ENCODE measurements at regions not wholly inside any gene's neighbourhood (a gene's known extent, or its start where the extent isn't known, plus 50 kb on each side); places are given as distances from the start of the nearest gene placed in this dataset.
"Not testable (repeated sequence)": the region's sequence is repeated elsewhere in the genome, so short reads cannot be mapped to it uniquely, and the experiment has no call there.

DNA sequence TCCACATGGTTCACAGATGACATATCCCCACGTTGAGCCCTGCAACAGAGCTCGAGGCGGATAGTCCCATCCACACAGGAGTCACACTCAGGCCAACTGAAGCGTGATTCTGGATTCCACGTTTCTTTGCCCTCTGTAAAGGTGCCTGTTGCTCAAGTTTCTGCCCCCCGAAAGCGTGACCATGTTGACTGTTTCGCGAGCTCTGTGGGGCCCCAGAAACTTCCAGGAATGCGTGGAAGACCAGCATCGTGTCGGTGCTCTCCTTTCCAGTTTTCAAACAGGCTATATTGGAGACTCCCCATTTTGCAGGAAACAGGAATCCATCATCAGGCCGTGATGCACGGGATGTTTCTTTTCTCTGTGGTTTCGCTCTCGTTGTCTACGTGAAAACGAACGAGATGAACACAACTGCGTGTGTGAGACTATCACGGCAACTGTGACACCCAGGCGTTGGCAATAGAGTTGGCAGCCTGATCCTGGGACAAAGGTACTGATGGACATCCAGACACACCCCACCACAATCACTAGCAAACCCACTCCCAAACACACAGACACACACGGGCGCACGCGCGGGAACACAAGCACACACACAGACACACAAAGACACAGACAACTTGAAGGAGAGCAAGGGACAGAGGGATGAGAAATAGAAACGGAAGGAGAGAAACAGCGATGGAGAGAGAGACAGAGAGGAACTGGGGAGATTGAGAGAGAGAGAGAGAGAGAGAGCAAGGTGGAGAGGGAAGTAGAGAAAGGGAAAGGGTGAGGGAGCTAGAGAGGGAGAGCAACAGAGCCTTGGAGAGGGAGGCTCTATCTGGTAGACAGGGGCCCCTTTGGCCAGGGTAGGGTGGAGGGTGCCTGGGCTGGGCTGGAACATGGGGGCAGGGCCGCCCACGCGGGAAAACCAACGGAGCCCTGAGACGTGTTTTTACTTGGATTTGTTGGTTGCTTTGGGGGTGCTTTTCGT, 1609.3 kb downstream of the SPATA31A7 start:
- H3K9me3 ChIP-seq (ENCODE audit: control insufficient read depth, low read length); H3K27me3 ChIP-seq (ENCODE audit: control insufficient read depth in 1 of 2, insufficient read depth in 2 of 2, low read length in 1 of 2); intact Hi-C loops (cut with DNase I); H3K4me3 ChIP-seq (ENCODE audit: low read length in 2 of 2); H3K27ac ChIP-seq (ENCODE audit: low read depth in 1 of 2, low read length in 2 of 2); H3K4me1 ChIP-seq (ENCODE audit: control insufficient read depth in 1 of 2, insufficient read depth in 2 of 2, low read length in 2 of 2); H3K36me3 ChIP-seq (ENCODE audit: control insufficient read depth in 1 of 2, insufficient read depth in 2 of 2, low read length in 1 of 2): not testable (repeated sequence)
- 18 to 22% methylated on average over 35 of the region's 35 CpGs for whole genome bisulfite sequencing, 2 donors
- DNase-seq (peak; percentile 72 to 80), ATAC-seq (ENCODE audit: low FRiP score) (peak; percentile 77)

DNA sequence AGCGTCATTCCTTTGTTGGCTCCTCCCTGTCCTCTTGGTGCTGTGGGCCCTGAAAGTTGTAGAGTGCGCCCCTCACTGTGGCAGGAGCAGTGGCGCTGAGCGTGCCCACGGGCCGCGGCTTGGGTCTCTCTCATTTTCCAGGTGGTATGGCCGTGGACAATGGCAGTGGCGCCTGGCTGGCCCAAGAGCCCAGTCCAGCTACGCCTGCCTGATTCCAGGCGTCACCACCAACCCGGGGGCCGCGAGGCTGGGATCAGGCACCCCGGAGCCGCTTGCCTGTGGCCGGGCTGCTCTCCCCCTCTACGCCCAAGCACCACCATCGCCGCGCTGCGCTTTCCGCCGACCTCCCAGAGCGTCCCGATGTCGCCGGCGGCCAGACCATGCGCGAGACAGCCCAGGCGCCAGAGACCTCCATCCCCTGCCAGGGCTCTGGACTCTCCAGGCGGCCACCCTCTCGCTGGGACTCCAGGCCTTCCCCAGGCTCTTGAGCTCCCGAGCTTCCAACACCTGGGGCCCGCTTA, 1610.1 kb downstream of the SPATA31A7 start:
- ATAC-seq (ENCODE audit: low FRiP score) (peak; percentile 67), DNase-seq (peak; percentile 75 to 86)
- H3K36me3 ChIP-seq (ENCODE audit: control insufficient read depth in 1 of 2, insufficient read depth in 2 of 2, low read length in 1 of 2); H3K27ac ChIP-seq (ENCODE audit: low read depth in 1 of 2, low read length in 2 of 2); H3K4me1 ChIP-seq (ENCODE audit: control insufficient read depth in 1 of 2, insufficient read depth in 2 of 2, low read length in 2 of 2); H3K9me3 ChIP-seq (ENCODE audit: control insufficient read depth, low read length); H3K4me3 ChIP-seq (ENCODE audit: low read length in 2 of 2); H3K27me3 ChIP-seq (ENCODE audit: control insufficient read depth in 1 of 2, insufficient read depth in 2 of 2, low read length in 1 of 2); intact Hi-C loops (cut with DNase I): not testable (repeated sequence)
- WGBS, 2 donors: 10 to 18% methylated on average over 34 to 36 of the region's 36 CpGs

DNA sequence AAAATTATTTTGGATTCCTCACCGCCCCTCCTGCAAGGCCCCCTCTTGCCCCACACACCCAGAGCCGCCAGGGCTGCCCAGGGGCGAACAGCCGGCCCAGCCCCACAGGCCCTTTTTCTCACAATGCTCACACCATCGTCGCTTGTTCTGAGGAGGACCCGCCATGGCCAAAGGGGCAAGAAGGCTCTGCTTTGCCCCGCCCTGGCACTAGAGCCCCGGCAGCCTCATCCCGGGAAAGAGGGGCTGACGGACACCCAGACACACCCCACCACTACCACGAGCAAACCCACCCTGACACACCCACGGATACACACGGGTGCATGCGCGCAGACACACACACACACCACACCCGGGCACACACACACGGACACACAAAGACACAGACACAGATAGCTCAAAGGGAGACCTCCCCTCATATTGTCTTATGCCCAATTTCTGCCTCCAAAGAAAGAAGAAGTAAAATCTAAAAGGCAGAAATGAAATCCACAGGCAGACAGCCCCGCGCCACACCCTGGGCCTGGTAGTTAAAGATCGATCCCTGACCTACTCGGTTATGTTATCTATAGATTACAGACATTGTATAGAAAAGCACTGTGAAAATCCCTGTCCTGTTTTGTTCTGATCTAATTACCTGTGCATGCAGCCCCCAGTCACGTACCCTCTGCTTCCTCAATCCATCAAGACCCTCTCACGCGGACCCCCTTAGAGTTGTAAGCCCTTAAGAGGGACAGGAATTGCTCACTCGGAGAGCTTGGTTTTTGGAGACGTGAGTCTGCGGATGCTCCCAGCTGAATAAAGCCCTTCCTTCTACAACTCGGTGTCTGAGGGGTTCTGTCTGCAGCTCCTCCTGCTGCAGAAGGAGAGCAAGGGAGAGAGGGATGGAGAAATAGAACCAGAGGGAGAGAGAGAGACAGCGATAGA, 1610.9 kb downstream of the SPATA31A7 start:
- DNase-seq: peak; percentile 57 to 79
- H3K4me1 ChIP-seq (ENCODE audit: control insufficient read depth in 1 of 2, insufficient read depth in 2 of 2, low read length in 2 of 2); H3K27me3 ChIP-seq (ENCODE audit: control insufficient read depth in 1 of 2, insufficient read depth in 2 of 2, low read length in 1 of 2); H3K4me3 ChIP-seq (ENCODE audit: low read length in 2 of 2); H3K9me3 ChIP-seq (ENCODE audit: control insufficient read depth, low read length); H3K27ac ChIP-seq (ENCODE audit: low read depth in 1 of 2, low read length in 2 of 2); intact Hi-C loops (cut with DNase I); H3K36me3 ChIP-seq (ENCODE audit: control insufficient read depth in 1 of 2, insufficient read depth in 2 of 2, low read length in 1 of 2): not testable (repeated sequence)
- WGBS, 2 donors: 29 to 39% methylated on average over 29 of the region's 30 CpGs
- peak; percentile 75 for ATAC-seq (ENCODE audit: low FRiP score)

DNA sequence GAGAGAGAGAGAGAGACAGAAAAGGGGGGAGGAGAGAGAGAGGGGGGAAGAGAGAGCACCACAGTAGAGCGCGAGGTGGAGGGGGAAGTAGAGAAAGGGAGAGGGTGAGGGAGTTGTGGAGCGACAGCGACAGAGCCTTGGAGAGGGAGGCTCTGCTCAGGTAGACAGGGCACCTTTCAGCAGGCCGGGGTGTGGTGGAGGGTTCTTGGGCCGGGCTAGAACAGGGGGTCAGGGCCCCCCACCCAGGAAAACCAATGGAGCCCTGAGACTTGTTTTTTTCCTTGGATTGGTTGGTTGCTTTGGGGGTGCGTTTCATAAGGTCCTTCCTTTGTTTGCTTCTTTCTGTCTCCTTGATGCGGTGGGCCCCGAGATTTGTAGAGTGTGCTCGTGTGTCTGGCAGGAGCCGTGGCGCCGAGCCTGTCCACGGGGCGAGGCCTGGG, 1611.6 kb downstream of the SPATA31A7 start:
- H3K36me3 ChIP-seq (ENCODE audit: control insufficient read depth in 1 of 2, insufficient read depth in 2 of 2, low read length in 1 of 2); H3K4me3 ChIP-seq (ENCODE audit: low read length in 2 of 2); H3K4me1 ChIP-seq (ENCODE audit: control insufficient read depth in 1 of 2, insufficient read depth in 2 of 2, low read length in 2 of 2); intact Hi-C loops (cut with DNase I); H3K27ac ChIP-seq (ENCODE audit: low read depth in 1 of 2, low read length in 2 of 2); H3K9me3 ChIP-seq (ENCODE audit: control insufficient read depth, low read length); H3K27me3 ChIP-seq (ENCODE audit: control insufficient read depth in 1 of 2, insufficient read depth in 2 of 2, low read length in 1 of 2): not testable (repeated sequence)
- DNase-seq: peak; percentile 61 to 75
- peak; percentile 73 for ATAC-seq (ENCODE audit: low FRiP score)
- 17 to 30% methylated on average over 15 of the region's 15 CpGs for WGBS, 2 donors

DNA sequence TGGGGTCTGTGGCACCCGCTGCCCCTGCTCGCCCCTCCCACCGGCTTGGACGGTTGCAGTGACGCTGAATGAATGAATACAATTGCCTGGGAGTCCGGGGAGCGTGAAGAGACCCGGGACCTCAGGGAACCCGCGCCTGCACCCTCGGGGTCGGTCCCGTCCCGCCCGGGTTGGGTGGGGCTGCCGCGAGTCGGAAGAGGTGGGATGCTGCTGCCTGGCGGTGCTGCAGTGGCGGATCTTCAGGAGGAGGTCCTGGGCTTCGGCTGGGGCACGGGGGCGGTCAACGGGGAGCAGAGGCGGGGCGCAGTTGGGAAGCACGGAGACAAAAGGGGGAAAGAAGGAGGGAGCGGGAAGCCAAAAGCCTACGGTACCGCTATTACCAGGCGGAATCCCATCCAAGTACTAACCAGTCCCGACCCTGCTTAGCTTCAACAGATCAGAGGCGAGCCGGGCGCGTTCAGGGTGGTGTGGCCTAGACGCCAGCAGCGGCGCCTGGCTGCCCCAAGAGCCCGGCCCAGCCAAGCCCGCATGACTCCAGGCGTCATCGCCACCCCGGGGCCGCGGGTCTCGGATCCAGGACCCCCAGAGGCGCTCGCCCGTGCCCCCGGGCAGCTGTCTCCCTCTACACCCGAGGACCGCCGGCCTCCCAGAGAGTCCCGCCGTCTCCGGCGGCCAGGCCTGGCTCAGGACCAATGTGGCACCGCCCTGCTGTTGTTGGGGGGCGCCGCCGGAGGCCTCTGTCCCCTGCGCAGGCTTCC, 1612.3 kb downstream of the SPATA31A7 start:
- H3K36me3 ChIP-seq (ENCODE audit: control insufficient read depth in 1 of 2, insufficient read depth in 2 of 2, low read length in 1 of 2); H3K27ac ChIP-seq (ENCODE audit: low read depth in 1 of 2, low read length in 2 of 2); intact Hi-C loops (cut with DNase I); H3K27me3 ChIP-seq (ENCODE audit: control insufficient read depth in 1 of 2, insufficient read depth in 2 of 2, low read length in 1 of 2); H3K4me1 ChIP-seq (ENCODE audit: control insufficient read depth in 1 of 2, insufficient read depth in 2 of 2, low read length in 2 of 2); H3K9me3 ChIP-seq (ENCODE audit: control insufficient read depth, low read length); H3K4me3 ChIP-seq (ENCODE audit: low read length in 2 of 2): not testable (repeated sequence)
- 3 to 4% methylated on average over 58 to 63 of the region's 63 CpGs for WGBS, 2 donors
- peak; percentile 98 for ATAC-seq (ENCODE audit: low FRiP score)
- peak; percentile 92 to 93 for DNase-seq

DNA sequence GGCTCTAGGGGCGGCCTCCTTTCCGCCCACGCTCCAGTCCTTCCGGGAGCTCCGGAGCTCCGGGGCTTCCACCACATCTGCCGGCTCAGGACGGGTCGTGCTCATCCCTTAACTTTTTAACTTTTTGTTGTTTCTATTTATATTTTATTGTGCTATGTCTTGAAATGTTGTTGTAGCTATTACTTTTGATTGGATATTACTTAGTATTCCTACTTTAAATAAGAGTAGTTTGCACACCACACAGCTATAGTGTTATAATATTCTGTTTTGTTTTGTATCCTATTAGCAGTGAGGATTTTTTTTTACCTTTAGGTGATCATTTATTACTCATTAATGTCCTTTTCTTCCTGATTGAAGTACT, 1612.9 kb downstream of the SPATA31A7 start:
- intact Hi-C loops (cut with DNase I); H3K4me1 ChIP-seq (ENCODE audit: control insufficient read depth in 1 of 2, insufficient read depth in 2 of 2, low read length in 2 of 2); DNase-seq; H3K27me3 ChIP-seq (ENCODE audit: control insufficient read depth in 1 of 2, insufficient read depth in 2 of 2, low read length in 1 of 2); H3K27ac ChIP-seq (ENCODE audit: low read depth in 1 of 2, low read length in 2 of 2); H3K36me3 ChIP-seq (ENCODE audit: control insufficient read depth in 1 of 2, insufficient read depth in 2 of 2, low read length in 1 of 2); H3K9me3 ChIP-seq (ENCODE audit: control insufficient read depth, low read length); ATAC-seq (ENCODE audit: low FRiP score); H3K4me3 ChIP-seq (ENCODE audit: low read length in 2 of 2): not testable (repeated sequence)
- WGBS, 2 donors: 15 to 21% methylated on average over 9 of the region's 9 CpGs

DNA sequence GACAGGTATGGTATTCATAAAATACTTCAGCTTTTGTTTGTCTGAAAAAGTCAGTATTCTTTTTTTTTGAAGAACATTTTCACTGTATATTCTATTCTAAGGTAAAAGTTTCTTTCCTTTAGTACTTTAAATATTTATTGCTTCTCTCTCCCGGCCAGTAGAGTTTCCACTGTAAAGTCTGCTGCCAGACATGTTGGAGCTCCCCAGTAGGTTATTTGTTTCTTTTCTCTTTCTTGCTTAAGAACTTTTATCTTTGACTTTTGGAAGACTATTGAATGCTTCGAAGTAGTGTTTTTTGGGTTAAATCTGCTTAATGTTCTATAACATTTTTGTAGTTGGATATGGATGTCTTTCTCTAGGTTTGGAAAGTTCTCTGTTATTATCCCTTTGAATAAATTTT, 1613.3 kb downstream of the SPATA31A7 start:
- WGBS, 2 donors: 44% methylated on average over 2 of the region's 2 CpGs
- DNase-seq; H3K27ac ChIP-seq (ENCODE audit: low read depth in 1 of 2, low read length in 2 of 2); H3K27me3 ChIP-seq (ENCODE audit: control insufficient read depth in 1 of 2, insufficient read depth in 2 of 2, low read length in 1 of 2); ATAC-seq (ENCODE audit: low FRiP score); intact Hi-C loops (cut with DNase I); H3K4me3 ChIP-seq (ENCODE audit: low read length in 2 of 2); H3K36me3 ChIP-seq (ENCODE audit: control insufficient read depth in 1 of 2, insufficient read depth in 2 of 2, low read length in 1 of 2); H3K4me1 ChIP-seq (ENCODE audit: control insufficient read depth in 1 of 2, insufficient read depth in 2 of 2, low read length in 2 of 2); H3K9me3 ChIP-seq (ENCODE audit: control insufficient read depth, low read length): not testable (repeated sequence)

- H3K27ac ChIP-seq (ENCODE audit: low read depth in 1 of 2, low read length in 2 of 2); H3K9me3 ChIP-seq (ENCODE audit: control insufficient read depth, low read length); H3K36me3 ChIP-seq (ENCODE audit: control insufficient read depth in 1 of 2, insufficient read depth in 2 of 2, low read length in 1 of 2); H3K4me3 ChIP-seq (ENCODE audit: low read length in 2 of 2); intact Hi-C loops (cut with DNase I); ATAC-seq (ENCODE audit: low FRiP score); H3K4me1 ChIP-seq (ENCODE audit: control insufficient read depth in 1 of 2, insufficient read depth in 2 of 2, low read length in 2 of 2); H3K27me3 ChIP-seq (ENCODE audit: control insufficient read depth in 1 of 2, insufficient read depth in 2 of 2, low read length in 1 of 2): not testable (repeated sequence)
- WGBS, 2 donors: 20 to 26% methylated on average over 1 of the region's 1 CpG
- DNase-seq: peak in 1 of 2 donors; percentile 66
Observed at GRCh38 chr9:62804314-62804713, 1614.5 kb downstream of the SPATA31A7 start.

All from aorta (tissue), 5 donors.